Smooth muscle cell (in vitro differentiated cells): ENCODE measurements at regions not wholly inside any gene's neighbourhood (a gene's known extent, or its start where the extent isn't known, plus 50 kb on each side); places are given as distances from the start of the nearest gene placed in this dataset.

Experiments
- DNase-seq: peaks from one replicate; lab custom pipeline; 2025; ENCODE audit not compliant: unreplicated experiment; lab: John Stamatoyannopoulos, UW
- H2AFZ ChIP-seq: fragments of 200-600 bp; sonication (generic); 2 replicates; pipeline ENCODE4 v1.6.0; 2016; ENCODE audit warnings: antibody characterized with exemption, low read depth, mild to moderate bottlenecking
- H3F3A ChIP-seq: fragments of 200-600 bp; sonication (generic); 2 replicates; pipeline ENCODE4 v1.6.0; 2017; ENCODE audit warnings: antibody characterized with exemption, low read depth
- H3K27ac ChIP-seq: fragments of 200-600 bp; sonication (generic); 2 replicates; pipeline ENCODE4 v1.5.1; 2016; ENCODE audit warnings: low read depth, mild to moderate bottlenecking
- H3K27me3 ChIP-seq: fragments of 200-600 bp; sonication (generic); 2 replicates; pipeline ENCODE4 v1.6.1; 2016; ENCODE audit warnings: low read depth, mild to moderate bottlenecking
- H3K36me3 ChIP-seq: fragments of 200-600 bp; sonication (generic); 2 replicates; pipeline ENCODE4 v1.5.1; 2016; ENCODE audit warnings: low read depth
- H3K4me1 ChIP-seq: fragments of 200-600 bp; sonication (generic); 2 replicates; pipeline ENCODE4 v1.5.1; 2016; ENCODE audit warnings: low read depth
- H3K4me2 ChIP-seq: fragments of 200-600 bp; sonication (generic); 2 replicates; pipeline ENCODE4 v1.6.0; 2016; ENCODE audit warnings: mild to moderate bottlenecking
- H3K4me3 ChIP-seq: fragments of 200-600 bp; sonication (generic); 2 replicates; pipeline ENCODE4 v1.5.1; 2016; ENCODE audit warnings: mild to moderate bottlenecking
- H3K79me2 ChIP-seq: fragments of 200-600 bp; sonication (generic); 2 replicates; pipeline ENCODE4 v1.6.0; 2016; ENCODE audit warnings: low read depth, mild to moderate bottlenecking
- H3K9ac ChIP-seq: fragments of 200-600 bp; sonication (generic); 2 replicates; pipeline ENCODE4 v1.6.0; 2016; ENCODE audit warnings: low read depth
- H3K9me3 ChIP-seq: fragments of 200-600 bp; sonication (generic); replicated peaks from 2 replicates; pipeline ENCODE4 v1.5.1; 2016; ENCODE audit warnings: low read depth
- H4K20me1 ChIP-seq: fragments of 200-600 bp; sonication (generic); 2 replicates; pipeline ENCODE4 v1.6.0; 2016; ENCODE audit warnings: low read depth
- CTCF ChIP-seq: fragments of 200-600 bp; sonication (generic); IDR thresholded peaks from 2 replicates; pipeline ENCODE4 v1.5.1; 2017; ENCODE audit warnings: borderline replicate concordance, mild to moderate bottlenecking, antibody characterized with exemption; ENCODE audit not compliant: insufficient read depth, poor library complexity, severe bottlenecking
- WGBS: methylation state at CpG from one replicate; pipeline ENCODE4 v1.1.7; 2016; ENCODE audit warnings: low lambda C conversion rate; 5-methylcytosine and 5-hydroxymethylcytosine counted together

GRCh38 chr1:207227131-207227630, 94.3 kb upstream of the CD55 start:
- no peaks in the 10 kb centered on the region for H3K79me2 ChIP-seq
- H3K4me3 ChIP-seq: no peak overlapping the region
- H4K20me1 ChIP-seq: no peaks in the 10 kb centered on the region
- no peaks in the 10 kb centered on the region for H3K4me1 ChIP-seq
- H3K9me3 ChIP-seq: no peaks in the 10 kb centered on the region
- TF ChIP-seq CTCF: no peak
- no peak overlapping the region for H2AFZ ChIP-seq
- H3K9ac ChIP-seq: no peak overlapping the region
- H3K27me3 ChIP-seq: no peaks in the 10 kb centered on the region
- H3K4me2 ChIP-seq: no peak overlapping the region
- 88% methylated on average over 2 of the region's 2 CpGs for WGBS
- no peaks in the 10 kb centered on the region for H3F3A ChIP-seq
- DNase-seq: no peak
- no peaks in the 10 kb centered on the region for H3K36me3 ChIP-seq
- H3K27ac ChIP-seq: no peak overlapping the region

- 75% methylated on average over 7 of the region's 7 CpGs for WGBS
- no peaks in the 10 kb centered on the region for H3K36me3 ChIP-seq
- no peak for DNase-seq
- TF ChIP-seq CTCF: no peak
- H3K9ac ChIP-seq: no peak overlapping the region
- no peaks in the 10 kb centered on the region for H3K4me1 ChIP-seq
- no peaks in the 10 kb centered on the region for H3K9me3 ChIP-seq
- H2AFZ ChIP-seq: no peak overlapping the region
- H3K4me2 ChIP-seq: no peak overlapping the region
- peaks cover 8% of the 10 kb centered on the region for H3F3A ChIP-seq
- H3K27me3 ChIP-seq: no peaks in the 10 kb centered on the region
- H3K79me2 ChIP-seq: no peaks in the 10 kb centered on the region
- H3K27ac ChIP-seq: no peak overlapping the region
- H3K4me3 ChIP-seq: no peak overlapping the region
- H4K20me1 ChIP-seq: no peaks in the 10 kb centered on the region
Observed at GRCh38 chr1:207228987-207229386, 92.5 kb upstream of the CD55 start.

- H3K4me3 ChIP-seq: no peak overlapping the region
- no peaks in the 10 kb centered on the region for H3K9me3 ChIP-seq
- no peaks in the 10 kb centered on the region for H3K79me2 ChIP-seq
- H3K9ac ChIP-seq: no peak overlapping the region
- no peaks in the 10 kb centered on the region for H3K4me1 ChIP-seq
- H3F3A ChIP-seq: peaks cover 8% of the 10 kb centered on the region
- no peaks in the 10 kb centered on the region for H3K27me3 ChIP-seq
- no peak for DNase-seq
- no peak overlapping the region for H3K27ac ChIP-seq
- WGBS: 75% methylated on average over 4 of the region's 4 CpGs
- no peak for TF ChIP-seq CTCF
- no peak overlapping the region for H2AFZ ChIP-seq
- H3K4me2 ChIP-seq: no peak overlapping the region
- no peaks in the 10 kb centered on the region for H3K36me3 ChIP-seq
- no peaks in the 10 kb centered on the region for H4K20me1 ChIP-seq
Observed at GRCh38 chr1:207230441-207230840, 91.0 kb upstream of the CD55 start.

- H3K4me1 ChIP-seq: no peaks in the 10 kb centered on the region
- H4K20me1 ChIP-seq: no peaks in the 10 kb centered on the region
- H2AFZ ChIP-seq: peak overlapping the region; percentile 5
- peaks cover 9% of the 10 kb centered on the region for H3F3A ChIP-seq
- no peak for TF ChIP-seq CTCF
- H3K9me3 ChIP-seq: no peaks in the 10 kb centered on the region
- no peaks in the 10 kb centered on the region for H3K79me2 ChIP-seq
- no peaks in the 10 kb centered on the region for H3K27me3 ChIP-seq
- no peak overlapping the region for H3K9ac ChIP-seq
- no peak overlapping the region for H3K4me3 ChIP-seq
- no peak for DNase-seq
- H3K4me2 ChIP-seq: no peak overlapping the region
- no peak overlapping the region for H3K27ac ChIP-seq
- H3K36me3 ChIP-seq: no peaks in the 10 kb centered on the region
Observed at GRCh38 chr1:207234690-207235089, 86.8 kb upstream of the CD55 start.
